Suprapubic skin (tissue), 4 donors: ENCODE measurements at regions not wholly inside any gene's neighbourhood (a gene's known extent, or its start where the extent isn't known, plus 50 kb on each side); places are given as distances from the start of the nearest gene placed in this dataset.

Source experiments
- DNase-seq, 2 donors: peaks; one replicate each; pipeline ENCODE4 v3.0.0-alpha.2; 2019; ENCODE audit warnings: low spot score in 2 of 2
- H3K27ac ChIP-seq: fragments of 200-600 bp; sonication (generic); one replicate; pipeline ENCODE4 v1.5.1; 2019
- H3K27me3 ChIP-seq: fragments of 200-600 bp; sonication (generic); one replicate; pipeline ENCODE4 v1.5.1; 2019
- H3K36me3 ChIP-seq: fragments of 200-600 bp; sonication (generic); one replicate; pipeline ENCODE4 v1.5.1; 2019
- H3K4me1 ChIP-seq: fragments of 200-600 bp; sonication (generic); one replicate; pipeline ENCODE4 v1.5.1; 2019
- H3K4me3 ChIP-seq: fragments of 200-600 bp; sonication (generic); one replicate; pipeline ENCODE4 v1.5.1; 2019; ENCODE audit warnings: mild to moderate bottlenecking
- H3K9me3 ChIP-seq: fragments of 200-600 bp; sonication (generic); one replicate; pipeline ENCODE4 v1.5.1; 2019
- EP300 ChIP-seq: sonication (generic); formaldehyde crosslinking; IDR thresholded peaks from one replicate; pipeline ENCODE4 v1.6.1; 2017; ENCODE audit warnings: antibody characterized with exemption
- POLR2A ChIP-seq, 2 donors: fragments of 450-650 bp; IDR thresholded peaks; one replicate each; pipeline ENCODE4 v1.6.1; 2017; ENCODE audit warnings: antibody characterized with exemption in 2 of 2, mild to moderate bottlenecking in 2 of 2, moderate library complexity in 2 of 2
- POLR2AphosphoS5 ChIP-seq, 3 donors: sonication (generic); formaldehyde crosslinking; IDR thresholded peaks; one replicate each; pipeline ENCODE4 v1.6.1; 2017; ENCODE audit warnings: antibody characterized with exemption in 3 of 3
- WGBS: methylation state at CpG from one replicate; pipeline ENCODE4 v1.1.5; 2018; 5-methylcytosine and 5-hydroxymethylcytosine counted together
- TF ChIP-seq, protein P1 (sequence below), 2 donors: fragments of 200-600 bp in 1 of 2; fragments of 450-650 bp in 1 of 2; sonication (generic) in 1 of 2; IDR thresholded peaks; one replicate each; pipeline ENCODE4 v1.5.1; 2016 to 2019; ENCODE audit warnings: antibody characterized with exemption in 2 of 2, mild to moderate bottlenecking in 1 of 2, moderate library complexity in 1 of 2

DNA sequence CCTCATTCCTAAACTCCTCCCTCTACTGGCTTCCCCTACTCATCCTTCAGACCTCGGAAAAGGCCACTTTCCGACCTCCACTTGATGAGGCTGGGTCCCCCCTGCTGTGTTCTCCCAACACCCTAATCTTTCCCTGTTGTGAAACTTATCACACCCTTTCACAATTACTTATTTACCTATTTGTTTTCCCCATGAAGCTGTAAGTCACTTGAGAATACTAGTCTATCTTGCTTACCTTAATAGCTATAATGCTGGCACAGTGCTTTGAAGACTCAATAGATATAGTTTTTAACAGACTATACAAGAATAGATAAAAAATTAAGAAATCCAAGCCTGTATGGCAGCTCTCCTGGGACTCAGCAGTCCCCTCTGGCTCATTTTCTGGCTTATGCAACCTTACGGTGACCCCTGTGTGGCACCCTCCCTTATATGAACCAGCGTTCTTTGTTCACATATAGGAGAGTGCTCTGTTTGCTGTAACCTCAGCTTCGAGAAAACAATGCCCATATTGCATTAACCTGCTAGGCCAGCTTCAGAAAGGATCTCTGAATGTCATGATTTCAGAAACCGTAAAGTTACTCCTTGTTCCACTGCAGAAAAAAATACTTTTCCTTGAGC, 220.4 kb upstream of the PKDCC start:
- 56% methylated on average over 6 of the region's 6 CpGs for WGBS
- no peaks in the 10 kb centered on the region for H3K36me3 ChIP-seq
- TF ChIP-seq POLR2A (IDR thresholded peaks at IDR 0.05) (no peak), EP300 (no peak), POLR2AphosphoS5 (IDR thresholded peaks at IDR 0.05) (no peak)
- TF ChIP-seq, protein P1, sequence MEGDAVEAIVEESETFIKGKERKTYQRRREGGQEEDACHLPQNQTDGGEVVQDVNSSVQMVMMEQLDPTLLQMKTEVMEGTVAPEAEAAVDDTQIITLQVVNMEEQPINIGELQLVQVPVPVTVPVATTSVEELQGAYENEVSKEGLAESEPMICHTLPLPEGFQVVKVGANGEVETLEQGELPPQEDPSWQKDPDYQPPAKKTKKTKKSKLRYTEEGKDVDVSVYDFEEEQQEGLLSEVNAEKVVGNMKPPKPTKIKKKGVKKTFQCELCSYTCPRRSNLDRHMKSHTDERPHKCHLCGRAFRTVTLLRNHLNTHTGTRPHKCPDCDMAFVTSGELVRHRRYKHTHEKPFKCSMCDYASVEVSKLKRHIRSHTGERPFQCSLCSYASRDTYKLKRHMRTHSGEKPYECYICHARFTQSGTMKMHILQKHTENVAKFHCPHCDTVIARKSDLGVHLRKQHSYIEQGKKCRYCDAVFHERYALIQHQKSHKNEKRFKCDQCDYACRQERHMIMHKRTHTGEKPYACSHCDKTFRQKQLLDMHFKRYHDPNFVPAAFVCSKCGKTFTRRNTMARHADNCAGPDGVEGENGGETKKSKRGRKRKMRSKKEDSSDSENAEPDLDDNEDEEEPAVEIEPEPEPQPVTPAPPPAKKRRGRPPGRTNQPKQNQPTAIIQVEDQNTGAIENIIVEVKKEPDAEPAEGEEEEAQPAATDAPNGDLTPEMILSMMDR (IDR thresholded peaks at IDR 0.05): no peak
- H3K9me3 ChIP-seq: no peaks in the 10 kb centered on the region
- peaks cover 17% of the 10 kb centered on the region for H3K27me3 ChIP-seq
- no peak overlapping the region for H3K27ac ChIP-seq
- no peaks in the 10 kb centered on the region for H3K4me1 ChIP-seq
- no peak overlapping the region for H3K4me3 ChIP-seq
- no peak for DNase-seq

DNA sequence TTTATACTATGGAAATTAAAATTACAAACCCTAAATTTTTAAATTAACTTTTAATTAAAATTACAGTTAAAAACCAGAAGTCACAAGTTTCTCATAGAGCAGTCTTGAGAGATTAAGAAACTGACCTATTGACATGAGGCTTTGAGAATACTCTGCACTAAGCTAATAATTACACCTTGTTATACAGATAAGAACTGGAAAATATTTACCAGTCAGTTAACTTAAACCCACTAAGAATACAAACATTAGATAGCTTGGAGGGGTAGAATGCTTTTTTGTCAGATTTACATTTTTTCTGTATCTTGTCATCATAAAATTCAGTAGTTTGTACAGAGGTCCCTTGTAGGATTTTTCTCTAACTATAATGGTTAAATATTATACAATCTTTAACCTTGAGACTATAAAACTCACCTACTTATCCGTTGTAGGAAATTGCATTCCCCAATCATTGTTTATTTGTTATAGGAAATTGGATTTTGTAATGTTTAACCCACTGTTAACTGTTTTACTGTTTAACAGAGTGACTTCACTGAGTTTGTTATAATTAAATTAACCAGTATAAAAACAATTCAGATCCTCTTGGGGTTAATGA, 219.7 kb upstream of the PKDCC start:
- peaks cover 17% of the 10 kb centered on the region for H3K27me3 ChIP-seq
- 18% methylated on average over 1 of the region's 1 CpG for WGBS
- DNase-seq: no peak
- TF ChIP-seq EP300 (no peak), POLR2AphosphoS5 (IDR thresholded peaks at IDR 0.05) (no peak), POLR2A (IDR thresholded peaks at IDR 0.05) (no peak)
- TF ChIP-seq, protein P1 (IDR thresholded peaks at IDR 0.05): no peak
- H3K27ac ChIP-seq: no peak overlapping the region
- H3K9me3 ChIP-seq: no peaks in the 10 kb centered on the region
- no peaks in the 10 kb centered on the region for H3K4me1 ChIP-seq
- H3K4me3 ChIP-seq: no peak overlapping the region
- no peaks in the 10 kb centered on the region for H3K36me3 ChIP-seq

DNA sequence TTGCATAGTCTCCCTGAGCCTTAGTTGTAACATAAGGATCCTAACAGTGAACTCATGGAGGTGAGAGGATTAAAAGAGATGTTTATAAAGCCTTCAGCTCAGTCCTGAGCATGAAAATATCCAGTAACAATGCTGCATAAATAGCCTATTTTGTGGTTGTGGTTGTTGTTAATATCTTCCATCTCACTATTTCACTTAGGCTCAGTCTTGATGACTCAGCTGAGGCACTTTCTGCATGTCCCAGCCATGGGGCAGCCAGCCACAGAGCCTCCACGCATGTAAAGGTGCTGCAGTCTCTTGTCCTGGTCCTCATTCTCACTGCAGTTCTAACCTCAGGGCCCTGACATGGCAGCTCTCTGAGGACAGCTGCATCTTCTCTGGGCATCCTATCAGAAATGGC, 218.8 kb upstream of the PKDCC start:
- Histone ChIP-seq H3K4me1 (no peaks in the 10 kb centered on the region), H3K27me3 (peaks cover 17% of the 10 kb centered on the region), H3K9me3 (no peaks in the 10 kb centered on the region), H3K4me3 (no peak overlapping the region), H3K27ac (no peak overlapping the region), H3K36me3 (no peaks in the 10 kb centered on the region)
- TF ChIP-seq POLR2A (IDR thresholded peaks at IDR 0.05) (no peak), EP300 (no peak), POLR2AphosphoS5 (IDR thresholded peaks at IDR 0.05) (no peak)
- TF ChIP-seq, protein P1 (IDR thresholded peaks at IDR 0.05): no peak
- DNase-seq: no peak
- 64% methylated on average over 1 of the region's 1 CpG for WGBS

DNA sequence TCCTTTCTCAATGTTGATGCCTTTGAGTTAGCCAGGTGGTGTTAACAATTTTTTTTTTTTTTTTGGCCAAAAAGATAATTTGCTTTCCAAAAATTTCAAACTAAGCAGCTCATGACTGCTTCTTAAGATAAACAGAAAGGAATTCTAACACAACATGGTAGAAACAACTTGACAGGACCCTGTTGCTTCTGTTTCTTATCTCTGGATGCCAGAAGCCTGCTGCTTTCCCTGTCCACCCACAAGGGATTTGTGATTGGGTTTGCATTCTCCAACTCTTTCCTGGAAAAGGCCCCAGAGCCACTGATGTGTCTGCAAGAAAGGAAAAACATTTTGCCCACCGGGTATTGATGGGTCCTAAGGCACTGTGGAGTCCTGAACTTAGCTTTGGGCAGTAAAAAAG, 217.2 kb upstream of the PKDCC start:
- 63% methylated on average over 1 of the region's 1 CpG for WGBS
- H3K9me3 ChIP-seq: no peaks in the 10 kb centered on the region
- DNase-seq: no peak
- H3K4me1 ChIP-seq: no peaks in the 10 kb centered on the region
- TF ChIP-seq EP300 (no peak), POLR2A (IDR thresholded peaks at IDR 0.05) (no peak)
- TF ChIP-seq, protein P1 (IDR thresholded peaks at IDR 0.05): no peak
- H3K36me3 ChIP-seq: no peaks in the 10 kb centered on the region
- H3K27ac ChIP-seq: no peak overlapping the region
- H3K4me3 ChIP-seq: no peak overlapping the region
- peaks cover 16% of the 10 kb centered on the region for H3K27me3 ChIP-seq

GRCh38 chr2:41832218-41832617, 215.6 kb upstream of the PKDCC start:
- no peaks in the 10 kb centered on the region for H3K9me3 ChIP-seq
- DNase-seq: no peak
- H3K27ac ChIP-seq: no peak overlapping the region
- H3K27me3 ChIP-seq: peaks cover 12% of the 10 kb centered on the region
- H3K36me3 ChIP-seq: no peaks in the 10 kb centered on the region
- WGBS: 71% methylated on average over 5 of the region's 5 CpGs
- H3K4me3 ChIP-seq: no peak overlapping the region
- TF ChIP-seq EP300: no peak
- TF ChIP-seq POLR2AphosphoS5 (IDR thresholded peaks at IDR 0.05): no peak
- TF ChIP-seq, protein P1 (IDR thresholded peaks at IDR 0.05): no peak
- no peak for TF ChIP-seq POLR2A (IDR thresholded peaks at IDR 0.05)
- H3K4me1 ChIP-seq: no peaks in the 10 kb centered on the region
